ENCODE measurements at regions not wholly inside any gene's neighbourhood (a gene's known extent, or its start where the extent isn't known, plus 50 kb on each side); places are given as distances from the start of the nearest gene placed in this dataset.

DNA sequence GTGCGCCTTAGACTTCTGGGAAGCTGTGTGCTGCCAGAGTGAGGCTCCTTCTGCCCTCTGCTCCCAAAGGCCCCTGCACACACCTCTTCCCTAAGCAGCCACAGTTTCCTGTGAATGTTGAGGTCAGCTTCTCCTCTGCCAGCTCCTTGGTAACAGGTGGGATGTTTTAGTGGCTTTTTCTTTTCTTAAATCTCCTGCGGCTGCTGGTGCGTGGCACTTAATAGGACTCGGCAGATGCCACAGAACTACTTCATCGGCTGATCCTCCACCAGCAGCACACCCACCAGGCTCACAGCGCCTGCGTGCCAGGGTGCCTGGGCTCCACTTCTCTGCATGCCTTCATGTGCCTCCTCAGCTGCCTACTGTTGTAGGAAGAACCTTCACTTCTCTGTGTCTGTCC lies 87.8 kb downstream of the RCN1 start:
- Histone ChIP-seq H3K27me3 (peaks cover 2% of the 10 kb centered on the region), H3K9me3 (no peaks in the 10 kb centered on the region), H3K36me3 (no peaks in the 10 kb centered on the region), H3K27ac (no peak overlapping the region), H3K4me1 (ENCODE audit: control insufficient read depth in 1 of 2, insufficient read depth in 1 of 2, low read depth in 1 of 2, low read length in 1 of 2) (no peaks in the 10 kb centered on the region), H3K4me3 (ENCODE audit: low read depth in 1 of 2, low read length in 1 of 2) (no peak overlapping the region)
- TF ChIP-seq, protein P1, sequence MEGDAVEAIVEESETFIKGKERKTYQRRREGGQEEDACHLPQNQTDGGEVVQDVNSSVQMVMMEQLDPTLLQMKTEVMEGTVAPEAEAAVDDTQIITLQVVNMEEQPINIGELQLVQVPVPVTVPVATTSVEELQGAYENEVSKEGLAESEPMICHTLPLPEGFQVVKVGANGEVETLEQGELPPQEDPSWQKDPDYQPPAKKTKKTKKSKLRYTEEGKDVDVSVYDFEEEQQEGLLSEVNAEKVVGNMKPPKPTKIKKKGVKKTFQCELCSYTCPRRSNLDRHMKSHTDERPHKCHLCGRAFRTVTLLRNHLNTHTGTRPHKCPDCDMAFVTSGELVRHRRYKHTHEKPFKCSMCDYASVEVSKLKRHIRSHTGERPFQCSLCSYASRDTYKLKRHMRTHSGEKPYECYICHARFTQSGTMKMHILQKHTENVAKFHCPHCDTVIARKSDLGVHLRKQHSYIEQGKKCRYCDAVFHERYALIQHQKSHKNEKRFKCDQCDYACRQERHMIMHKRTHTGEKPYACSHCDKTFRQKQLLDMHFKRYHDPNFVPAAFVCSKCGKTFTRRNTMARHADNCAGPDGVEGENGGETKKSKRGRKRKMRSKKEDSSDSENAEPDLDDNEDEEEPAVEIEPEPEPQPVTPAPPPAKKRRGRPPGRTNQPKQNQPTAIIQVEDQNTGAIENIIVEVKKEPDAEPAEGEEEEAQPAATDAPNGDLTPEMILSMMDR (IDR thresholded peaks at IDR 0.05): no peak

- Histone ChIP-seq H3K4me1 (ENCODE audit: control insufficient read depth in 1 of 2, insufficient read depth in 1 of 2, low read depth in 1 of 2, low read length in 1 of 2) (no peaks in the 10 kb centered on the region), H3K27ac (no peak overlapping the region), H3K36me3 (no peaks in the 10 kb centered on the region), H3K4me3 (ENCODE audit: low read depth in 1 of 2, low read length in 1 of 2) (no peak overlapping the region), H3K9me3 (no peaks in the 10 kb centered on the region), H3K27me3 (no peaks in the 10 kb centered on the region)
- TF ChIP-seq, protein P1 (IDR thresholded peaks at IDR 0.05): no peak
Measured at GRCh38 chr11:32183512-32183911, 92.6 kb downstream of the RCN1 start.

- H3K4me3 ChIP-seq (ENCODE audit: low read depth in 1 of 2, low read length in 1 of 2): no peak overlapping the region
- no peaks in the 10 kb centered on the region for H3K36me3 ChIP-seq
- no peaks in the 10 kb centered on the region for H3K27me3 ChIP-seq
- TF ChIP-seq, protein P1 (IDR thresholded peaks at IDR 0.05): no peak
- H3K27ac ChIP-seq: no peak overlapping the region
- H3K9me3 ChIP-seq: no peaks in the 10 kb centered on the region
- H3K4me1 ChIP-seq (ENCODE audit: control insufficient read depth in 1 of 2, insufficient read depth in 1 of 2, low read depth in 1 of 2, low read length in 1 of 2): no peaks in the 10 kb centered on the region
Measured at GRCh38 chr11:32184041-32184722, 93.3 kb downstream of the RCN1 start.

DNA sequence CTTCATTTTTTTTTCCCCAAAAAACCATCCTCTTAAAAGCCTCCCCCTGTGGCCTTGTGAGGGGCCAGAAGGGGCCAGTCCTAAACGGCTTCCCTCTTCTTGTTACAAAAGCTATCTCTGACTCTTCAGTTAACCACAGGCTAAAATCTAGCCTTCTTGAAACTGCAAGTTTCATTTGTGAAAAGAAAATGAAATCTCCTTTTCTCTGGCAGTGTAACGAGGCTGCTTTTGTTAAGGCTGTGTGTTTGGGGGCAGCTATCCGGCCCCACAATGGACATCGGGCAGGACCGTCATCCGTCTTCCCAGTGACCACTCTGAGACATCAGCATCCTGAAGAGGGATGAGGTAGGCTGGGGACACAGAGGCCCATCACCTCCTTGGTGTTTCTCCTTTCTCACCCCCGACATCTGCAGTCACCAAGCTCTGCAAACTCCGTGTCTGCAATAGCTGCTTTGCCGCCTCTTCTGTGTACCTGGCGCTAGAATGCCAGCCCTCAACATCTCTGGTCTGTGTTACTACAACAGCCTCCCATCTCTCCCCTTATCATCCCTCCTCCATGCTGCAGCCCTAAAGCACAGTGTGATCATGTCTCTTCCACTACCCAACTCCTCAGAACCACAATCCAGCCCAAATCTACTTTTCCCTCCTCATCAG lies 94.0 kb downstream of the RCN1 start:
- TF ChIP-seq, protein P1 (IDR thresholded peaks at IDR 0.05): no peak
- H3K9me3 ChIP-seq: no peaks in the 10 kb centered on the region
- no peaks in the 10 kb centered on the region for H3K27me3 ChIP-seq
- H3K4me1 ChIP-seq (ENCODE audit: control insufficient read depth in 1 of 2, insufficient read depth in 1 of 2, low read depth in 1 of 2, low read length in 1 of 2): no peaks in the 10 kb centered on the region
- H3K27ac ChIP-seq: no peak overlapping the region
- H3K4me3 ChIP-seq (ENCODE audit: low read depth in 1 of 2, low read length in 1 of 2): no peak overlapping the region
- no peaks in the 10 kb centered on the region for H3K36me3 ChIP-seq

GRCh38 chr11:32186118-32186517 lies 95.2 kb downstream of the RCN1 start:
- Histone ChIP-seq H3K27ac (no peak overlapping the region), H3K4me3 (ENCODE audit: low read depth in 1 of 2, low read length in 1 of 2) (no peak overlapping the region), H3K36me3 (no peaks in the 10 kb centered on the region), H3K4me1 (ENCODE audit: control insufficient read depth in 1 of 2, insufficient read depth in 1 of 2, low read depth in 1 of 2, low read length in 1 of 2) (no peaks in the 10 kb centered on the region), H3K9me3 (no peaks in the 10 kb centered on the region), H3K27me3 (no peaks in the 10 kb centered on the region)
- TF ChIP-seq, protein P1 (IDR thresholded peaks at IDR 0.05): no peak
